Activated T-helper 2 cell treated with anti-CD3 and anti-CD28 coated beads, Interferon-gamma antibody, Interleukin-2, Interleukin-4, amounts not matched to agents 10 μg/mL and 5 μg/mL and 100 μg/mL, durations not matched to agents 14 hours and 24 hours and 36 hours (primary cell): ENCODE measurements at regions not wholly inside any gene's neighbourhood (a gene's known extent, or its start where the extent isn't known, plus 50 kb on each side); places are given as distances from the start of the nearest gene placed in this dataset.

Experiments
- DNase-seq: peaks from one replicate; pipeline ENCODE4 v3.0.0; 2021; ENCODE audit warnings: low spot score
- H3K27ac Mint-ChIP-seq: one replicate; pipeline ENCODE4 v1.8.0; 2021; ENCODE audit warnings: mixed read lengths
- H3K27me3 Mint-ChIP-seq: one replicate; pipeline ENCODE4 v1.8.0; 2021; ENCODE audit warnings: low read depth, mixed read lengths
- H3K36me3 Mint-ChIP-seq: one replicate; pipeline ENCODE4 v1.8.0; 2021; ENCODE audit warnings: low read depth, mixed read lengths
- H3K4me1 Mint-ChIP-seq: one replicate; pipeline ENCODE4 v1.8.0; 2021; ENCODE audit warnings: low read depth, mixed read lengths
- H3K4me3 Mint-ChIP-seq: one replicate; pipeline ENCODE4 v1.8.0; 2021; ENCODE audit warnings: low read depth, mild to moderate bottlenecking, moderate library complexity, mixed read lengths
- H3K9me3 Mint-ChIP-seq: one replicate; pipeline ENCODE4 v1.8.0; 2021; ENCODE audit warnings: mixed read lengths
- intact Hi-C: fragments of 100-400 bp; cut with micrococcal nuclease; formaldehyde crosslinking; loops from one replicate; pipeline ENCODE4 v1.15.1; 2023

GRCh38 chrX:63513825-63514568 is 162.9 kb upstream of the SPIN4 start:
- intact Hi-C loops = no loop called here
- no peaks in the 10 kb centered on the region for H3K36me3 Mint-ChIP-seq
- no peaks in the 10 kb centered on the region for H3K9me3 Mint-ChIP-seq
- no peaks in the 10 kb centered on the region for H3K27me3 Mint-ChIP-seq
- no peak overlapping the region for H3K4me3 Mint-ChIP-seq
- no peak overlapping the region for H3K27ac Mint-ChIP-seq
- H3K4me1 Mint-ChIP-seq = no peaks in the 10 kb centered on the region
- no peak for DNase-seq

GRCh38 chrX:63511361-63511760 is 160.2 kb upstream of the SPIN4 start:
- Mint-ChIP-seq H3K4me1 (no peaks in the 10 kb centered on the region), H3K27me3 (no peaks in the 10 kb centered on the region), H3K9me3 (no peaks in the 10 kb centered on the region), H3K4me3 (no peak overlapping the region), H3K27ac (no peak overlapping the region), H3K36me3 (no peaks in the 10 kb centered on the region)
- intact Hi-C loops = no loop called here
- no peak for DNase-seq

- H3K27ac Mint-ChIP-seq = no peak overlapping the region
- intact Hi-C loops = no loop called here
- H3K27me3 Mint-ChIP-seq = no peaks in the 10 kb centered on the region
- H3K9me3 Mint-ChIP-seq = no peaks in the 10 kb centered on the region
- H3K36me3 Mint-ChIP-seq = no peaks in the 10 kb centered on the region
- no peak for DNase-seq
- no peak overlapping the region for H3K4me3 Mint-ChIP-seq
- no peaks in the 10 kb centered on the region for H3K4me1 Mint-ChIP-seq
Observed at GRCh38 chrX:63508668-63509067, 157.5 kb upstream of the SPIN4 start.

- intact Hi-C loops = no loop called here
- no peaks in the 10 kb centered on the region for H3K4me1 Mint-ChIP-seq
- no peak overlapping the region for H3K27ac Mint-ChIP-seq
- no peak for DNase-seq
- H3K9me3 Mint-ChIP-seq = no peaks in the 10 kb centered on the region
- H3K4me3 Mint-ChIP-seq = no peak overlapping the region
- H3K27me3 Mint-ChIP-seq = no peaks in the 10 kb centered on the region
- no peaks in the 10 kb centered on the region for H3K36me3 Mint-ChIP-seq
Observed at GRCh38 chrX:63506320-63506719, 155.2 kb upstream of the SPIN4 start.

- Mint-ChIP-seq H3K9me3 (no peaks in the 10 kb centered on the region), H3K36me3 (no peaks in the 10 kb centered on the region), H3K27ac (no peak overlapping the region), H3K4me1 (no peaks in the 10 kb centered on the region), H3K27me3 (no peaks in the 10 kb centered on the region), H3K4me3 (no peak overlapping the region)
- no peak for DNase-seq
- intact Hi-C loops = no loop called here
Observed at GRCh38 chrX:63503541-63503940, 152.4 kb upstream of the SPIN4 start.

GRCh38 chrX:63488546-63489373 is 137.6 kb upstream of the SPIN4 start:
- H3K27me3 Mint-ChIP-seq = no peaks in the 10 kb centered on the region
- H3K27ac Mint-ChIP-seq = no peak overlapping the region
- intact Hi-C loops = no loop called here
- H3K9me3 Mint-ChIP-seq = peaks cover 19% of the 10 kb centered on the region
- no peak overlapping the region for H3K4me3 Mint-ChIP-seq
- no peak for DNase-seq
- H3K4me1 Mint-ChIP-seq = no peaks in the 10 kb centered on the region
- no peaks in the 10 kb centered on the region for H3K36me3 Mint-ChIP-seq

- H3K4me3 Mint-ChIP-seq = no peak overlapping the region
- H3K9me3 Mint-ChIP-seq = peaks cover 54% of the 10 kb centered on the region
- H3K27ac Mint-ChIP-seq = no peak overlapping the region
- intact Hi-C loops = no loop called here
- H3K27me3 Mint-ChIP-seq = no peaks in the 10 kb centered on the region
- no peak for DNase-seq
- H3K36me3 Mint-ChIP-seq = peaks cover 13% of the 10 kb centered on the region
- H3K4me1 Mint-ChIP-seq = no peaks in the 10 kb centered on the region
Observed at GRCh38 chrX:63475200-63475599, 124.1 kb upstream of the SPIN4 start.

GRCh38 chrX:63471004-63471403 is 119.9 kb upstream of the SPIN4 start:
- no peak for DNase-seq
- peaks cover 3% of the 10 kb centered on the region for H3K36me3 Mint-ChIP-seq
- intact Hi-C loops = no loop called here
- H3K9me3 Mint-ChIP-seq = peaks cover 28% of the 10 kb centered on the region
- H3K27me3 Mint-ChIP-seq = no peaks in the 10 kb centered on the region
- no peak overlapping the region for H3K4me3 Mint-ChIP-seq
- H3K4me1 Mint-ChIP-seq = no peaks in the 10 kb centered on the region
- no peak overlapping the region for H3K27ac Mint-ChIP-seq

- H3K4me1 Mint-ChIP-seq = no peaks in the 10 kb centered on the region
- no peaks in the 10 kb centered on the region for H3K27me3 Mint-ChIP-seq
- no peaks in the 10 kb centered on the region for H3K36me3 Mint-ChIP-seq
- no peak overlapping the region for H3K4me3 Mint-ChIP-seq
- H3K27ac Mint-ChIP-seq = no peak overlapping the region
- intact Hi-C loops = no loop called here
- H3K9me3 Mint-ChIP-seq = peaks cover 24% of the 10 kb centered on the region
- no peak for DNase-seq
Observed at GRCh38 chrX:63470506-63470905, 119.4 kb upstream of the SPIN4 start.

- H3K4me1 Mint-ChIP-seq = no peaks in the 10 kb centered on the region
- DNase-seq = no peak
- intact Hi-C loops = no loop called here
- peaks cover 28% of the 10 kb centered on the region for H3K9me3 Mint-ChIP-seq
- no peak overlapping the region for H3K27ac Mint-ChIP-seq
- no peak overlapping the region for H3K4me3 Mint-ChIP-seq
- H3K27me3 Mint-ChIP-seq = no peaks in the 10 kb centered on the region
- no peaks in the 10 kb centered on the region for H3K36me3 Mint-ChIP-seq
Observed at GRCh38 chrX:63466690-63467089, 115.6 kb upstream of the SPIN4 start.

- intact Hi-C loops = no loop called here
- Mint-ChIP-seq H3K9me3 (peaks cover 32% of the 10 kb centered on the region), H3K36me3 (no peaks in the 10 kb centered on the region), H3K4me3 (no peak overlapping the region), H3K27ac (no peak overlapping the region), H3K27me3 (no peaks in the 10 kb centered on the region), H3K4me1 (no peaks in the 10 kb centered on the region)
- DNase-seq = no peak
Observed at GRCh38 chrX:63458981-63459380, 107.8 kb upstream of the SPIN4 start.

- H3K36me3 Mint-ChIP-seq = no peaks in the 10 kb centered on the region
- intact Hi-C loops = no loop called here
- no peak for DNase-seq
- H3K4me1 Mint-ChIP-seq = no peaks in the 10 kb centered on the region
- no peak overlapping the region for H3K4me3 Mint-ChIP-seq
- H3K9me3 Mint-ChIP-seq = peaks cover 47% of the 10 kb centered on the region
- no peak overlapping the region for H3K27ac Mint-ChIP-seq
- H3K27me3 Mint-ChIP-seq = no peaks in the 10 kb centered on the region
Observed at GRCh38 chrX:63453571-63453970, 102.4 kb upstream of the SPIN4 start.

- peaks cover 15% of the 10 kb centered on the region for H3K9me3 Mint-ChIP-seq
- H3K4me1 Mint-ChIP-seq = no peaks in the 10 kb centered on the region
- DNase-seq = no peak
- H3K36me3 Mint-ChIP-seq = no peaks in the 10 kb centered on the region
- intact Hi-C loops = no loop called here
- H3K4me3 Mint-ChIP-seq = no peak overlapping the region
- no peak overlapping the region for H3K27ac Mint-ChIP-seq
- no peaks in the 10 kb centered on the region for H3K27me3 Mint-ChIP-seq
Observed at GRCh38 chrX:63441717-63442116, 90.6 kb upstream of the SPIN4 start.
